Mammary epithelial cell (primary cell): ENCODE measurements at regions not wholly inside any gene's neighbourhood (a gene's known extent, or its start where the extent isn't known, plus 50 kb on each side); places are given as distances from the start of the nearest gene placed in this dataset.

ENCODE experiments used
- EZH2 ChIP-seq: IDR thresholded peaks from 2 replicates; pipeline ENCODE4 v1.6.1; 2012; ENCODE audit warnings: low read length, inconsistent platforms, borderline replicate concordance
- TF ChIP-seq, protein P1 (sequence below), 2 donors: IDR thresholded peaks in 1 of 2; conservative IDR thresholded peaks in 1 of 2; 2 replicates each; pipeline ENCODE4 v1.5.1; 2011 to 2012; ENCODE audit warnings: inconsistent platforms in 2 of 2, low read length in 2 of 2, mild to moderate bottlenecking in 2 of 2, control low read depth in 1 of 2, low read depth in 1 of 2; ENCODE audit not compliant: insufficient read depth in 1 of 2; ENCODE audit errors: extremely low read depth in 1 of 2

DNA sequence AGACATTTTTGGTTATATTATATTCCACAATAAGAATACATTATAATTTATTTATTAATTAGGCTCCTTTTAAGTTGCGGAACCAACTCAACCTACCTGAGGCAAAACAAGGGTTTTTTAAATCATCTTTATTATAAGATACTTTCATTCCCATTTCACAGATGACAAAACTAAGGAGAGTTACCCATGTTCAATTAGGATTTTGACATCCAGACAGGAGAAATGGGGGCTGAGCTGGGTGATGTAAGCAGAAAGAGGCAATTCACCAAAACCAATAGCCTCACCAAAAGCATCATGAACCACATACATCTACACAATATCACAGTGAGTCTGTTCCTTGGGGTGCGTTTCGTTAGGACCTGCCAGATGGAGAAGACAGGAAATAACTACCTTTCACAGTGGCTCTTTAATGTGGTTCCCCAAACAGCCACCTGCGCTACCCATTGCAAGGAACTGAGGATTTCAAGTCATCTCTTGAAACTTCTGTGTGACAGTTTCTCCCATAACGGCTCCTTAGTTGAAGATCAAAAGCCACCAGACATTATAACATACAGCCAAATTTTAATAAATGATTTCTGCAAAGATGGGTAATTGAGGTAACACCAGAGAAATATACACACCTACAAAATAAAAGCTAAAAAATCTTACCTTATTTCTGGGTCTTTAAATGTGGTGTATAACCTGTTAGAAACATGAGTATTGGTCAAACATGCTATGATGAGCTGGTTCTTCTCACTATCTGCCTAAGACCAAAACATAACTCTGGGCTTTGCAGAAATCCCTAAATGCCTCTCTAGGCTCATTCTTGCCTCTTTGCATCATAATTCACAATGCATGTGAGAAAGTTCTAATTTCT, 190.6 kb upstream of the LEF1 start:
- TF ChIP-seq, protein P1, sequence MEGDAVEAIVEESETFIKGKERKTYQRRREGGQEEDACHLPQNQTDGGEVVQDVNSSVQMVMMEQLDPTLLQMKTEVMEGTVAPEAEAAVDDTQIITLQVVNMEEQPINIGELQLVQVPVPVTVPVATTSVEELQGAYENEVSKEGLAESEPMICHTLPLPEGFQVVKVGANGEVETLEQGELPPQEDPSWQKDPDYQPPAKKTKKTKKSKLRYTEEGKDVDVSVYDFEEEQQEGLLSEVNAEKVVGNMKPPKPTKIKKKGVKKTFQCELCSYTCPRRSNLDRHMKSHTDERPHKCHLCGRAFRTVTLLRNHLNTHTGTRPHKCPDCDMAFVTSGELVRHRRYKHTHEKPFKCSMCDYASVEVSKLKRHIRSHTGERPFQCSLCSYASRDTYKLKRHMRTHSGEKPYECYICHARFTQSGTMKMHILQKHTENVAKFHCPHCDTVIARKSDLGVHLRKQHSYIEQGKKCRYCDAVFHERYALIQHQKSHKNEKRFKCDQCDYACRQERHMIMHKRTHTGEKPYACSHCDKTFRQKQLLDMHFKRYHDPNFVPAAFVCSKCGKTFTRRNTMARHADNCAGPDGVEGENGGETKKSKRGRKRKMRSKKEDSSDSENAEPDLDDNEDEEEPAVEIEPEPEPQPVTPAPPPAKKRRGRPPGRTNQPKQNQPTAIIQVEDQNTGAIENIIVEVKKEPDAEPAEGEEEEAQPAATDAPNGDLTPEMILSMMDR (conservative IDR thresholded peaks at IDR 0.05 in 1 of 2, IDR thresholded peaks at IDR 0.05 in 1 of 2; ENCODE audit: extremely low read depth in 1 of 2, insufficient read depth in 1 of 2, low read depth in 1 of 2, low read length in 2 of 2): no peak
- no peak for TF ChIP-seq EZH2
